Fibroblast of mammary gland (primary cell): ENCODE measurements at regions not wholly inside any gene's neighbourhood (a gene's known extent, or its start where the extent isn't known, plus 50 kb on each side); places are given as distances from the start of the nearest gene placed in this dataset.

ENCODE experiments used
- DNase-seq: peaks from one replicate; pipeline ENCODE4 v3.0.0-alpha.2; 2010; ENCODE audit warnings: low read depth
- H3K4me3 ChIP-seq: 2 replicates; pipeline ENCODE4 v1.5.1; 2011; ENCODE audit warnings: low read depth, mild to moderate bottlenecking, low read length, moderate library complexity; ENCODE audit not compliant: control insufficient read depth
- CTCF ChIP-seq: conservative IDR thresholded peaks from 2 replicates; pipeline ENCODE4 v1.5.1; 2011; ENCODE audit warnings: low read depth, low read length, inconsistent platforms; ENCODE audit not compliant: control insufficient read depth, insufficient read depth

- H3K4me3 ChIP-seq = no peak overlapping the region
- DNase-seq = no peak
- TF ChIP-seq CTCF = no peak
Measured at GRCh38 chr2:116918574-116918973, 895.9 kb upstream of the DDX18 start.

GRCh38 chr2:116922414-116922813 lies 892.1 kb upstream of the DDX18 start:
- TF ChIP-seq CTCF = no peak
- DNase-seq = no peak
- H3K4me3 ChIP-seq = no peak overlapping the region

GRCh38 chr2:116924509-116924908 lies 890.0 kb upstream of the DDX18 start:
- H3K4me3 ChIP-seq = no peak overlapping the region
- no peak for DNase-seq
- TF ChIP-seq CTCF = no peak

- no peak for TF ChIP-seq CTCF
- no peak overlapping the region for H3K4me3 ChIP-seq
- no peak for DNase-seq
Measured at GRCh38 chr2:116935097-116935814, 879.2 kb upstream of the DDX18 start.

GRCh38 chr2:116948258-116948657 lies 866.2 kb upstream of the DDX18 start:
- no peak for DNase-seq
- TF ChIP-seq CTCF = no peak

GRCh38 chr2:116949249-116949648 lies 865.2 kb upstream of the DDX18 start:
- H3K4me3 ChIP-seq = no peak overlapping the region
- no peak for DNase-seq
- TF ChIP-seq CTCF = no peak

More at GRCh38 chr2:116948258-116948657, 866.2 kb upstream of the DDX18 start:
- no peak overlapping the region for H3K4me3 ChIP-seq
